ENCODE measurements at regions not wholly inside any gene's neighbourhood (a gene's known extent, or its start where the extent isn't known, plus 50 kb on each side); places are given as distances from the start of the nearest gene placed in this dataset.

DNA sequence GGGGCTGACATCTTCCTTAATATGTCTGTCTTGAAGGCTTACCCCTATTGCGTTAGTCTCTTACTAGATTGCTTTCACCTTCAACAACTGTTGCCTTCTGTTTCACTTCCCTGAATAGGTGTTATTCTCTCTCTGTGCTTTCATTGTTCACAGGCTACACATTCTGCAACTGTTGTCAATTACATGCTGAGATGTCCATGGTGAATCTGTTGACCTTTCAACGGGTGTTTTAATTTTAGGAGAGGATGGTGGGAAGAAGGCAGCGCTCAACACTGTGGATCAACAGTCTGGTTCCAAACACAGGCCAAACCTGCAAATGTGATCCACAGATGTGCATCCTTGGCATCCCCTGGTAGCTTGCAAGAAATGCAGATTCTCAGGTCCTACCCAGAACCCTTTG lies 101.9 kb downstream of the DACT1 start:
- TF ChIP-seq HNRNPUL1 (IDR thresholded peaks at IDR 0.05; ENCODE audit: low read depth, low read length) = no peak
- no peak for TF ChIP-seq CC2D1A (CRISPR knock-in tag; IDR thresholded peaks at IDR 0.05)
- TF ChIP-seq, protein P1, sequence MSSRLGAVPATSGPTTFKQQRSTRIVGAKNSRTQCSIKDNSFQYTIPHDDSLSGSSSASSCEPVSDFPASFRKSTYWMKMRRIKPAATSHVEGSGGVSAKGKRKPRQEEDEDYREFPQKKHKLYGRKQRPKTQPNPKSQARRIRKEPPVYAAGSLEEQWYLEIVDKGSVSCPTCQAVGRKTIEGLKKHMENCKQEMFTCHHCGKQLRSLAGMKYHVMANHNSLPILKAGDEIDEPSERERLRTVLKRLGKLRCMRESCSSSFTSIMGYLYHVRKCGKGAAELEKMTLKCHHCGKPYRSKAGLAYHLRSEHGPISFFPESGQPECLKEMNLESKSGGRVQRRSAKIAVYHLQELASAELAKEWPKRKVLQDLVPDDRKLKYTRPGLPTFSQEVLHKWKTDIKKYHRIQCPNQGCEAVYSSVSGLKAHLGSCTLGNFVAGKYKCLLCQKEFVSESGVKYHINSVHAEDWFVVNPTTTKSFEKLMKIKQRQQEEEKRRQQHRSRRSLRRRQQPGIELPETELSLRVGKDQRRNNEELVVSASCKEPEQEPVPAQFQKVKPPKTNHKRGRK (CRISPR knock-in tag; IDR thresholded peaks at IDR 0.05) = no peak
- TF ChIP-seq, protein P2, sequence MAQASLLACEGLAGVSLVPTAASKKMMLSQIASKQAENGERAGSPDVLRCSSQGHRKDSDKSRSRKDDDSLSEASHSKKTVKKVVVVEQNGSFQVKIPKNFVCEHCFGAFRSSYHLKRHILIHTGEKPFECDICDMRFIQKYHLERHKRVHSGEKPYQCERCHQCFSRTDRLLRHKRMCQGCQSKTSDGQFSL (CRISPR knock-in tag; IDR thresholded peaks at IDR 0.05) = no peak
- TF ChIP-seq, protein P3, sequence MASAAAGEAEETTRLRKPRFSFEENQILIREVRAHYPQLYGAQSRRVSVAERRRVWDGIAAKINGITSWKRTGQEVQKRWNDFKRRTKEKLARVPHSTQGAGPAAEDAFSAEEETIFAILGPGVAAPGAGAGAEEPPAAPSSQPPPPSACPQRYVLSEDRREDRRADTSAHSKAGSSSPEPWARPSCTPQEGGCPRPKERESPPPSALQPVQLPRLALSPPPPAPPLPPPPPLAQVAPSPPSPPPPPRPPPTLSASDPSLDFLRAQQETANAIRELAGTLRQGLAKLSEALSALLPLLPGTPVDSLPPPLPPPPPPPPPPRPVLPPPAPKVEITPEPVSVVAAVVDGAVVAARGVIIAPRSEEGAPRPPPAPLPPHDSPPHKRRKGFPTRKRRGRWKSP (CRISPR knock-in tag; IDR thresholded peaks at IDR 0.05) = no peak
- TF ChIP-seq PCBP2 (optimal IDR thresholded peaks at IDR 0.05; ENCODE audit: low read depth, low read length, poor library complexity, severe bottlenecking) = no peak
- TF ChIP-seq ZNF12 (CRISPR knock-in tag; IDR thresholded peaks at IDR 0.05) = no peak
- TF ChIP-seq NFE2L2 (IDR thresholded peaks at IDR 0.05; ENCODE audit: low read length) = no peak
- TF ChIP-seq RBAK (CRISPR knock-in tag; IDR thresholded peaks at IDR 0.05) = no peak
- no peak for TF ChIP-seq JARID2 (CRISPR knock-in tag; IDR thresholded peaks at IDR 0.05; ENCODE audit: insufficient replicate concordance)
- TF ChIP-seq MLLT10 (CRISPR knock-in tag; IDR thresholded peaks at IDR 0.05) = no peak
- TF ChIP-seq RXRB (CRISPR knock-in tag; IDR thresholded peaks at IDR 0.05; ENCODE audit: borderline replicate concordance) = no peak
- TF ChIP-seq KMT2A (CRISPR knock-in tag; IDR thresholded peaks at IDR 0.05) = no peak
- H4K20me1 ChIP-seq (ENCODE audit: insufficient read depth, low read length) = no peaks in the 10 kb centered on the region
- DNase-seq (ENCODE audit: low spot score) = no peak
- no peak overlapping the region for H3K4me2 ChIP-seq (ENCODE audit: low read depth, low read length)
- no peak overlapping the region for H3K4me3 ChIP-seq (replicated peaks in 1 of 3; ENCODE audit: insufficient read depth in 1 of 3, low read depth in 2 of 3, low read length in 3 of 3)
- no peak overlapping the region for H3K27ac ChIP-seq (ENCODE audit: extremely low read length, insufficient read depth, low read length)
- no peaks in the 10 kb centered on the region for H3K27me3 ChIP-seq (ENCODE audit: control insufficient read depth in 1 of 2, insufficient read depth in 2 of 2, low read length in 2 of 2)
- no peaks in the 10 kb centered on the region for H3K79me2 ChIP-seq (ENCODE audit: insufficient read depth, low read length)
- no peak for ATAC-seq
- WGBS (ENCODE audit: low lambda C conversion rate) = 48% methylated on average over 3 of the region's 3 CpGs
- no peak overlapping the region for H3K9ac ChIP-seq (ENCODE audit: insufficient read depth, low read depth, low read length)
- ChIA-PET CTCF (ENCODE audit: low intra/inter-chr PET ratio, low total read pairs) (no interaction called here), POLR2A (no interaction called here)
- H3K36me3 ChIP-seq (replicated peaks in 1 of 2; ENCODE audit: control insufficient read depth in 1 of 2, insufficient read depth in 2 of 2, low read length in 2 of 2) = no peaks in the 10 kb centered on the region
- H3K4me1 ChIP-seq (ENCODE audit: insufficient read depth, low read length) = no peaks in the 10 kb centered on the region
- in situ Hi-C loops (cut with HindIII; ENCODE audit: extremely low pct_ligation_motif_present, low pct_unique_long_range_greater_than_20kb) (no loop called here), intact Hi-C loops (cut with micrococcal nuclease; ENCODE audit: unreplicated experiment) (no loop called here)
- FAIRE-seq = no peak
- no peaks in the 10 kb centered on the region for H3K9me3 ChIP-seq (ENCODE audit: low read length)
- no peak overlapping the region for H2AFZ ChIP-seq (ENCODE audit: low read length)
- BruUV-seq (replicated peaks) = no TSS peak

Data from HepG2 (cell line).